SK-N-MC (cell line): ENCODE measurements at regions not wholly inside any gene's neighbourhood (a gene's known extent, or its start where the extent isn't known, plus 50 kb on each side); places are given as distances from the start of the nearest gene placed in this dataset.

Experiments
- DNase-seq: peaks from one replicate; pipeline ENCODE4 v3.0.0-alpha.2; 2011; ENCODE audit warnings: low read depth, low spot score
- H3K27ac ChIP-seq: fragments of 200-600 bp; sonication (generic); 2 replicates; pipeline ENCODE4 v1.5.1; 2016; ENCODE audit warnings: mixed run types
- H3K36me3 ChIP-seq: fragments of 200-600 bp; sonication (generic); 2 replicates; pipeline ENCODE4 v1.6.1; 2017; ENCODE audit warnings: antibody characterized with exemption, low read length, mixed read lengths; ENCODE audit not compliant: insufficient read depth
- H3K4me3 ChIP-seq: fragments of 200-600 bp; sonication (generic); 2 replicates; pipeline ENCODE4 v1.5.1; 2016
- H3K9ac ChIP-seq: fragments of 200-600 bp; sonication (generic); 2 replicates; pipeline ENCODE4 v1.8.0; 2017; ENCODE audit warnings: mixed run types, mixed read lengths; ENCODE audit not compliant: insufficient read length
- H3K9me3 ChIP-seq: fragments of 200-600 bp; sonication (generic); 2 replicates; pipeline ENCODE4 v1.6.1; 2017; ENCODE audit warnings: low read depth, mild to moderate bottlenecking, antibody characterized with exemption, low read length, moderate library complexity, mixed read lengths
- EZH2 ChIP-seq: fragments of 200-600 bp; sonication (generic); IDR thresholded peaks from one replicate; pipeline ENCODE4 v1.6.1; 2017; ENCODE audit warnings: antibody characterized with exemption
- FOXP2 ChIP-seq: optimal IDR thresholded peaks from 2 replicates; pipeline ENCODE3; 2011; ENCODE audit warnings: mild to moderate bottlenecking, moderate library complexity; ENCODE audit not compliant: insufficient read depth; ENCODE audit errors: extremely low read length, control extremely low read depth
- POLR2AphosphoS5 ChIP-seq: IDR thresholded peaks from 2 replicates; pipeline ENCODE4 v1.6.1; 2012; ENCODE audit warnings: mild to moderate bottlenecking, low read depth, low read length, borderline replicate concordance

- no peak for DNase-seq
Observed at GRCh38 chr18:65372904-65373303, 377.9 kb upstream of the CDH7 start.

GRCh38 chr18:65365245-65365980, 385.4 kb upstream of the CDH7 start:
- no peak overlapping the region for H3K9ac ChIP-seq
- H3K27ac ChIP-seq = no peak overlapping the region
- no peaks in the 10 kb centered on the region for H3K36me3 ChIP-seq
- TF ChIP-seq FOXP2 (no peak), POLR2AphosphoS5 (no peak), EZH2 (no peak)
- peak; percentile 20 for DNase-seq
- H3K4me3 ChIP-seq = no peak overlapping the region
- H3K9me3 ChIP-seq = no peaks in the 10 kb centered on the region

More at GRCh38 chr18:65372904-65373303, 377.9 kb upstream of the CDH7 start:
- Histone ChIP-seq H3K36me3 (no peaks in the 10 kb centered on the region), H3K4me3 (no peak overlapping the region), H3K9me3 (no peaks in the 10 kb centered on the region), H3K27ac (no peak overlapping the region), H3K9ac (no peak overlapping the region)
- no peak for TF ChIP-seq EZH2
- TF ChIP-seq FOXP2 = no peak
- TF ChIP-seq POLR2AphosphoS5 = no peak

GRCh38 chr18:65363911-65364632, 386.7 kb upstream of the CDH7 start:
- H3K9me3 ChIP-seq = no peaks in the 10 kb centered on the region
- H3K27ac ChIP-seq = no peak overlapping the region
- H3K9ac ChIP-seq = no peak overlapping the region
- TF ChIP-seq POLR2AphosphoS5 = no peak
- no peak for TF ChIP-seq EZH2
- no peak for TF ChIP-seq FOXP2
- H3K4me3 ChIP-seq = no peak overlapping the region
- no peaks in the 10 kb centered on the region for H3K36me3 ChIP-seq
- no peak for DNase-seq

GRCh38 chr18:65363011-65363410, 387.8 kb upstream of the CDH7 start:
- TF ChIP-seq FOXP2 (no peak), EZH2 (no peak), POLR2AphosphoS5 (no peak)
- no peak for DNase-seq
- H3K36me3 ChIP-seq = no peaks in the 10 kb centered on the region
- no peak overlapping the region for H3K4me3 ChIP-seq
- no peaks in the 10 kb centered on the region for H3K9me3 ChIP-seq
- H3K27ac ChIP-seq = no peak overlapping the region
- H3K9ac ChIP-seq = no peak overlapping the region

- H3K9me3 ChIP-seq = no peaks in the 10 kb centered on the region
- no peak overlapping the region for H3K4me3 ChIP-seq
- no peak overlapping the region for H3K27ac ChIP-seq
- DNase-seq = no peak
- H3K9ac ChIP-seq = no peak overlapping the region
- H3K36me3 ChIP-seq = no peaks in the 10 kb centered on the region
- TF ChIP-seq FOXP2 = no peak
- TF ChIP-seq EZH2 = no peak
- TF ChIP-seq POLR2AphosphoS5 = no peak
Observed at GRCh38 chr18:65359479-65359878, 391.3 kb upstream of the CDH7 start.

GRCh38 chr18:65358306-65358705, 392.5 kb upstream of the CDH7 start:
- TF ChIP-seq EZH2 = no peak
- no peak for TF ChIP-seq FOXP2
- TF ChIP-seq POLR2AphosphoS5 = no peak
- Histone ChIP-seq H3K27ac (no peak overlapping the region), H3K9me3 (no peaks in the 10 kb centered on the region), H3K4me3 (no peak overlapping the region), H3K9ac (no peak overlapping the region), H3K36me3 (no peaks in the 10 kb centered on the region)
- no peak for DNase-seq

- no peak for DNase-seq
- no peak overlapping the region for H3K4me3 ChIP-seq
- H3K27ac ChIP-seq = no peak overlapping the region
- H3K9me3 ChIP-seq = no peaks in the 10 kb centered on the region
- H3K9ac ChIP-seq = no peak overlapping the region
- TF ChIP-seq EZH2 (no peak), POLR2AphosphoS5 (no peak), FOXP2 (no peak)
- no peaks in the 10 kb centered on the region for H3K36me3 ChIP-seq
Observed at GRCh38 chr18:65352186-65352585, 398.6 kb upstream of the CDH7 start.

GRCh38 chr18:65349635-65350034, 401.2 kb upstream of the CDH7 start:
- no peaks in the 10 kb centered on the region for H3K36me3 ChIP-seq
- no peak for DNase-seq
- no peak overlapping the region for H3K9ac ChIP-seq
- no peak overlapping the region for H3K27ac ChIP-seq
- H3K9me3 ChIP-seq = no peaks in the 10 kb centered on the region
- H3K4me3 ChIP-seq = no peak overlapping the region
- no peak for TF ChIP-seq FOXP2
- TF ChIP-seq POLR2AphosphoS5 = no peak
- TF ChIP-seq EZH2 = no peak
